Activated CD4-positive, alpha-beta T cell treated with anti-CD3 and anti-CD28 coated beads, Interleukin-2, amount 50 U/mL, for 16 hours (primary cell): ENCODE measurements at regions not wholly inside any gene's neighbourhood (a gene's known extent, or its start where the extent isn't known, plus 50 kb on each side); places are given as distances from the start of the nearest gene placed in this dataset.
"Not testable (repeated sequence)": the region's sequence is repeated elsewhere in the genome, so short reads cannot be mapped to it uniquely, and the experiment has no call there.

ENCODE experiments used
- DNase-seq: peaks from one replicate; pipeline ENCODE4 v3.0.0-alpha.2; 2020

DNA sequence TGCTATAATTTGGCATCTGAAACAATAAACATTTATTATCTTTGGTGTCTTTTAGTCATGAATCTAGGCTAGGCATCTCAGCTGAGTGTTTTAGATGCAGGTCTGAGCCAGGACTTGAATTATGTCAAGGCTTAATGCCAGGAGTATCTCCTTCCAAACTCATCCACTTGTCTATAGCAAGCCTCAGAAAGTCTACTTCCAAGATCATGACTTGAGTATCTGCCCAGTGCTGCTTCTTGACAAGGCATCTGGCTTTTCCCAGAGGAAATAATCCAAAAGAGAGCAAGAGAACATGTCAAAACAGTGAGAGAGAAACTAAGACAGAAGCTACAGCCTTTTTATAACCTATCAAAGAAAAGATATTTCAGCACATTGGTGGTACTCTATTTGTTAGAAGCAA, 1052.1 kb upstream of the PCDH10 start:
- DNase-seq = no peak

DNA sequence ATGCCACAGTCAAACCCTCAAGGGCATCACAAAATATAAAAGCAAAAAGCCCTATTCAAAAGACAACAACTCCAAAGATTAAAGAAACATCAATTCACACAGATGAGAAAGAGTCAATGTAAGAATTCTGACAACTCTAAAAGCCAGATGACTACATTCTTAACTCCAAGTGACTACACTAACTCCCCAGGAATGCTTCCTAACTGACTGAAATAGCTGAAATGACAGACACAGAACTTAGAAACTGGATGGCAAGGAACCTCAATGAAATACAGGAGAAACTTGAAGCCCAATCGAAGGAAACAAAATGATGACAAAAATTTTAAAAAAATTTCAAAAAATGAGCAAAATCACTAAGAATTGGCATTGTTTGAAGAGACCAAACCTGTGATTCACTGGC, 1047.6 kb upstream of the PCDH10 start:
- DNase-seq = no peak

DNA sequence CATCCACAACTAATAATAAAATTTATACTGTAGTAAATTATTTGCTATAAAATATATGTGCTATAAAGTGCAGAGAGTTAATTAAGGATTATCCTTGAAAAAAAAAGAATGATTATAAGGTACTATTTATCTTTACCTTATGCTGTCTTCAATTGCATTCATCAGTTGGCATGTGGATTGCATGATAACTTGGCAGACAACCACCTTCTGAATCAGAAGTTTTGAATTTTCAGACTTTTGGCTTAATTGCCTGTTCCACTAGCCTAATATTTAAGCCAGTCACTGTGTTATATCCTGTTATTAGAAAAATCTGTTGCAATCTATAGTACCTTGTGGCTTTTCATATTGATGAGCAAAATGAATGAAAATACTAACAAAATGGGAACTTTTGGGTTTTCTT, 1040.3 kb upstream of the PCDH10 start:
- no peak for DNase-seq

DNA sequence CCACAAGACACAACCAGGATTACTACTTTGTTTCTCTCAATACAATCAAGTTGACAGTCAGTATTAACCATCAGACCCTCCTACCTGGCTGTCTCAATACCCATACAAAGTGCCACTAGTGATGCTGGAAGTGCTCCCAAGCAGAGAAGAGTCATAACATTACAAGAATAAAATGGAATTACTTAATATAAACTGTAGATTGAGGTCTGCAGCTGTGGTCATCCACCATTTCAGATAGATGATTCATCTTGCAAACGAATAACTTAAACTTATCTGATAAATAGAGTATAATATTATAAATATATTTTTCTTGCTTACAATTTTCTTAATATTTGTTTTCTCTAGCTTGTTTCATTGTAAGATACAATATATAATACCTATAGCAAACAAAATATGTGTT, 1034.2 kb upstream of the PCDH10 start:
- no peak for DNase-seq

DNA sequence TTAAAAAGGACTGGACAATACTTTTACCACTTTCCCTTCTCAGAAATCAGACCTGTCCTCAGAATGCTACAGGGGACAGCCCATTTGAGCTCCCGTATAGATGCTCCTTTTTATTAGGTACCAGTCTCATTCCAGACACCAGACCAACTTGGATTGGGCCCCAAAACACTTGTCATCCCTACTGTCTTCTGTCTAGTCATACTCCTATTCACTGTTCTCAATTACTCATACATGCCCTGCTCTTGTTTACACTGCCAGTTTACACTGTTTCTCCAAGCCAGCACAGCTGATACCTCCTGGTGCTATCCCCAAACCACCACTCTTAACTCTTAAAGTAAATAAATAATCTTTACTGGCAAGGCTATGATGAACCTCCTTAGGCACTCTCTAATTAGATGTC, 1026.4 kb upstream of the PCDH10 start:
- not testable (repeated sequence) for DNase-seq

DNA sequence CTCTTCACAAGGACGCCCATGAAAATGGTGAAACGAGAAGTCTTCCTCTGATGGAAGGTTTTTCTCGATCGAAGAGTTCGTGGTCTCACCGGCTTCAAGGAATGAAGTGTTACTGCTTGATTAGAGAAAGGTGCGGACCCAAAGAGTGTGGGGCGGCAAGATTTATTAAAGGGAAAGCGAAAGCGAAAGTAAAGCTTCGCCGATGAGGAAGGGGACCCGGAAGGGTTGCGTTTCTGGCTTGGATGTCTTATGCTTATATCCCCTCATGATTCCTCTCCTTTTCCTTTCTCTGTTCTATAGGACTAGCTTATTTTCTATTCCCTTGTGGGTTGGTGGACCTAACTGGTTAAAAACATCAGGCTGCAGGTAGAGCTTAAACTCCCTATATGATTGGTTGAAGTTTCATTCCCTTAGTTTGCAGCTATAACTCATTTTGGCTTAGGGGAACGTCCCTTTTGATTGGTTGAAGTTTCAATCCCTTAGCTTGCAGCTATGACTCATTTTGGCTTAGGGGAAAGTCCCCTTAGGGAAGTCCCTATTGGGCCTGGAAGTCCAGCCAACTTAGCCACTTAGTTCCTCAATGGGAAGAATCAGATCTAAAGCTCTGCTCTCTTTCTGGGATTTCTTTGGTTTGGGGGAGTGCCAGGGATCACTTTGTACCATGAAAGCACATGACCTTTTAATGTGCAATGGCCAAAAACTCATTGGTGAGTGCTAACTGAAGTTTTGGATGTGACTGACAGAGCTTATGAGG, 1025.0 kb upstream of the PCDH10 start:
- peak; percentile 19 for DNase-seq

DNA sequence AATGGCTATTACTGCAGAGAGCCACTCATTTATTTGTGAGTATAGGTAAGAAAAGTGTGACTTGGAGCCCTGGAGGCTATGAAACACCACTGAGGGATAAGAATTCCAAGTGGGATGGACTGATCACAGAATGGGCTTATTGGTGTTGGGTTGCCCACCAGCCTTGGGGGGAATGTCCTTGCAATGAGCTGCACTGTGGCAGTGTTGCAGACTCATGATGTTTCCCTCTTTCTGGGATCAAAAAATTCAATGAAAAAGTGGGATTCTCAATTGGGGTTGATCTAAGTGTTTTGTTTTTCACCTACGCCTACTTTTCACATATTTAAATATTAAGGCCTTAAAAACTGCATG, 1024.5 kb upstream of the PCDH10 start:
- no peak for DNase-seq

DNA sequence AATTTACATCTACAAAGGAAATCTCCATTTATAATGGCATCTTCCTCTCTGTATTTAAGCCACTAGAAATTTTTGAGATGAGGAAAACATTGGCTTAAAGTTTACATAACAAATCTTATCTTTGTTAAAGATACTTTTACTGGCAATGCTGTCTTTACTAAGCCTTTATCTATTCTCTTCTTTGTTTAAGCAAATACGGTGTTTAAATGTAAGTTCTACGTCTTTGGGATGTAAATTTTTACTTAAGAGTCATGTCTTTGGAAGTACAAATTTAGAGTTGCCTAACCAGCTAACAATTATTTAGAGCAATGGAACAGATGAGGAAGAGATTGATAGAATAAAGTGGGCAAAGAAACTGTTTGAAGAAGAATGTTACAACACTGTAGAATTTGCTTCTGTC, 1024.0 kb upstream of the PCDH10 start:
- no peak for DNase-seq

DNA sequence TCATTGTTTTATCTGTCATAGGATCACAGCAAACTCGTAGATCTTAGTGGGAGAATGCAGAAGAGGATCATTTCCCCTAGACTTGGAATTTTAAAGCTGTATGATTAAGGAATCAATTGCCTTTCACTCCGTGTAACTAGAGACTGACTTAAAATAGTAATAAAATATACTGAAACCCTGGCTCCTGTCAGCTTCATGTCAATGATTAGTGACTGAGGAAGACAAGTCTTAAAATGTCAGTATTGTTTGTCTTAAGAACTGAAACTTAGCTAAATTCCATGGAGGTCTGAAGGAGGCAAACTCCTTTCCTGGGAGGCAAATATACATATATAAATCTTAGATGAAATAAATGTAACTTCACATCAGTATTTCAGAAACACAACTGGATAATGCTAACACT, 1016.7 kb upstream of the PCDH10 start:
- no peak for DNase-seq

DNA sequence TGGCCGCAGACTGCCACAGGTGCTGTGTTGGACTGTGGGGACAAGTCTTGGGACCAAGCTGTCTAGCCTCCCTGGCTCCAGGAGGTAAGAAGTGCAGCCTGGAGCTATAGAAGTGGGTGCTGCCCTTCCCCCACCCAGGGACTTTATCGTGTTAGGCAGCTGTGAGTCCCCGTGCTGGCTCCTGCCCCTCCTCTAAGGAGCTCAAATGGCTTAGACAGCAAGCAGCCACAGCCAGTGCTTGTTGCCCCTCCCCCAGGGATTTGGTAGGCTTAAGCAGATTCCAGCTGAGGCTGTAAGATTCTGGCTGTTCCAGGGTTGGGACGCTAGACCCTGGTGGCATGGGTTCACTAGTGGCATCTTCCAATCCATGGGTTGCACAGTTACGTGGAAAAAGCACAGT, 979.4 kb upstream of the PCDH10 start:
- DNase-seq = no peak

DNA sequence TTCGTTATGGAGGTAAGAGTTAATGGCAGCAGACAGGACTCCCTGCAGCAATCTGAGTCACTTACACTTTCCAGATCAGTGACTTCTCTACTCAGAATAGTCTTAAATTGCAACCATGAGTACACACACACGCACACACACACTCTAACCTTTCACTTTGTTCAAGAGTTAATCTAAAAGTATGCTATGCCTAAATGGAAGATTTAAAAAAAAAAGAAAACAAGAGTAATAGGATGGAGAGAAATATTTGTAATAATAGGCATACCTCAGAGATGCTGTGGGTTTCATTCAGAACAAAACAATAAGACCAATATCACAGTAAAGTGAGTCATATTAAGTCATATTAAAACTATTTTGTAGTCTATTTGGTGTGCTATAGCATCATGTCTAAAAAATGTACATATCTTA, 969.1 kb upstream of the PCDH10 start:
- DNase-seq = no peak

DNA sequence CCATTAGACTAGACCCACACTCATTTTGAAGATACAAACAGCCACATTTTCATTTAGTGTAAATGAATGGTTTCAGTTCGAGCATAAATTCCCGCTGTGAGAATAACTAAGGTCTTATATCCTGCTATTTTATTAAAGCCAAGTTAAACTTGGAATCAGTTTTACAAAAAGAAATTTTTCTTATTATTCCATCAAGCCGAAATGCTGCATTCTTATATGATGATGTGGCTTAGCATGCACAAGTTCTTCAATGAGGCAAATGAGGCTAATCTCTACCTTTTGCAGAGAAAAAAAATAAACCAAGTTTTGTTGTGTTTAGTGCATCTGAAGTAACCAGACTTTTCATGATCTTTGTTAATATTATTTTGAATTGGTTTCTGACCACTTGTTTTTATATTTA, 953.9 kb upstream of the PCDH10 start:
- no peak for DNase-seq

DNA sequence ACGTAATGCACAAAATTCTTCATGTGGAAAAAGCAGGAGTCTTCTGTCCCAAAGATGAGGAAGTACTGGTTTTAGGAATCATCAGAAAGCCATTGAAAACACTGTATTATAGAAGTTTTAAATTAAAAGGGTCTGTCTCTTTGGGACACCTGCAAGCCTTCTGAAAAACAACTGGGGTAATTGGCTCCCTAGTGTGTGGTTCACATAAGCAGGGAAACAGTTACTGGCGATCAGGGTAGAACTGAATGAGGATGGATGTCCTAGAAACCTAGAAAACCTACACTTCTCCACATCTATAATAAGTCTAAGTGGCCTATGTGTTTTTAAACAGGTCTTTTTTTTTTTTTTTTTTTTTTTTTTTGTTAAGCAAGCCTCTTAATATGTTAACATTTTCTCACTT, 945.5 kb upstream of the PCDH10 start:
- DNase-seq = no peak

DNA sequence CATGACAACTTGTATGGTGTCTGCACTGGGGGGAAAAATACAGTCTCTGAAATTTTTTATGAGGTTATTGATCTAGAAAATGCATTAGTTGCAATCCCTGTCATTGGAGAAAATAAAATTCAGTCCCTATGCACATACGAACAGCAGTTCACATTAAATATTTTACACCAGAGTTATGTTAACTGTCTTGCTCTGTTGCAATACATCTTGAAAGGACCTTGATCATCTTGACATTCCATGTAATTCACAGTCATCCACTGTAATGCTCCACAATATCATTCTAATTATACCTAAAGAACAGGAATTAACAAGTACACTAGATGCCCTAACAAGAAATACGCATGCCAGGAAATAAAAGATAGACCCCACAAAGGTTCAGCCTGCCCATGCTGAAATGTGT, 934.6 kb upstream of the PCDH10 start:
- no peak for DNase-seq

DNA sequence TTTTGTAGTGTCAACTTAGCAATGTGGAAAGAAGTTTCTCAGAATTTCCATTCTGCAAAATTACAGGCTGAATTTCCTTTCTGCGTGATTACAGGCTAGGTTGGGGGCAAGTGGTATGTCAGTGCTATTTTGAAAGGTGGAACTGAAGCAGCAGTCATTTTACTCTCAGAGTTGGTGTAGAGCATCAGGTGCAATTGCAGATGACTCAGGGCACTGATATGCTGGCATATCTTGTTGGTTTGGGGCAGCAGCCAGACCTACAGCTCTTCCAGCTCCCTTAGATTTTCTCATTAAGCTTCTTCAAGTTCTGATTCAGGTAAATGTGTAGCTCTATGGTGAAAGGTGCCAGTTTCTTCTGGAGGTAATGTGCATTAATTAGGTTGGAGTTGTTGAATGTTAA, 930.7 kb upstream of the PCDH10 start:
- no peak for DNase-seq

DNA sequence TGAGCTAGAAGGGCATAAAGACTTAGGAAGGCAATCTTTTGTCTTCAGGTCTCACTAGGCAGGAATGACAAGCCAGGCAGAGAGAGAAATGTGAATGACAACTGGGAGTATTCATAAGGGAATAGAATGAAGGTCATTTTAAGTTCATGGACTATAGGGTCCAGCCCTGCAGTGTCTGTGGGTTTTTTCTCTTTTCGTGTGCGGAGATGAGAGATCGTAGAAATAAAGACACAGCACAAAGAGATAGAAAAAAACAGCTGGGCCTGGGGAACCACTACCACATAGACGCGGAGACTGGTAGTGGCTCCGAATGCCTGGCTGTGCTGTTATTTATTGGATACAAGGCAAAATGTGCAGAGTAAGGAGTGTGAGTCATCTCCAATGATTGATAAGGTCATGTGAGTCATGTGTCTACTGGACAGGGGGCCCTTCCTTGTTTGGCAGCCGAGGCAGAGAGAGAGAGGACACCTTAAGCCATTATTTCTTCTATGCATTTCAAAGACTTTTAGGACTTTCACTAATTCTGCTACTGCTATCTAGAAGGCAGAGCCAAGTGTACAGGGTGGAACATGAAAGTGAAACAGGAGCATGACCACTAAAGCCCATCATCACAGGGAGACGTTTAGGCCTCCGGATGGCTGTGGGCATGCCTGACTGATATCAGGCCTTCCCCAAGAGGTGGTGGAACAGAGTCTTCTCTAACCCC, 921.8 kb upstream of the PCDH10 start:
- no peak for DNase-seq

DNA sequence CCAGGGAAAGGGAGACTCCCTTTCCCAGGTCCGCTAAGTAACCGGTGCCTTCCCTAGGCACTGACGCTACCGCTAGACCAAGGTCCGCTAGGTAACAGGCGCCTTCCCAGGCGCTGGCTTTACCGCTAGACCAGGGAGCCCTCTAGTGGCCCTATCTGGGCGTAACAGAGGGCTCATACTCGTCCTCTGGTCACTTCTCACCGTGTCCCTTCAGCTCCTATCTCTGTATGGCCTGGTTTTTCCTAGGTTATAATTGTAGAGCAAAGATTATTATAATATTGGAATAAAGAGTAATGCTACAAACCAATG, 921.3 kb upstream of the PCDH10 start:
- DNase-seq = peak; percentile 3

DNA sequence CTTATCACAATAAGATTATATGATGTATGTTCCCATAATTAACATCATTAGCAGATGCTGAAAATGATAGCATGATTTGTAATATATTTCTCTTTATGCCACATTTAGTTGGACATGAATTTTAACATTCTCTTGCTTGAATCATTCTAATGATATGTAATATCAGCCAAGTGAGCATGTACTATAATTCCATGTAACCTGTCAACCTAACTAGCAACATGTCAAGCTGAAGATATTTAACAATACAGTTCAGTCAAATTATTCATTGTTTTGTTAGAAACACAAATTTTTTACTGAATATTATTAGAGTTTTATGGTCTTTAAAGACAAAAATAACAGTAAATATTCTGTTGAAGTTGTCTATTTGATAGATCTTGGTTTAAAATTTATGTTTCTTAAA, 920.4 kb upstream of the PCDH10 start:
- no peak for DNase-seq

DNA sequence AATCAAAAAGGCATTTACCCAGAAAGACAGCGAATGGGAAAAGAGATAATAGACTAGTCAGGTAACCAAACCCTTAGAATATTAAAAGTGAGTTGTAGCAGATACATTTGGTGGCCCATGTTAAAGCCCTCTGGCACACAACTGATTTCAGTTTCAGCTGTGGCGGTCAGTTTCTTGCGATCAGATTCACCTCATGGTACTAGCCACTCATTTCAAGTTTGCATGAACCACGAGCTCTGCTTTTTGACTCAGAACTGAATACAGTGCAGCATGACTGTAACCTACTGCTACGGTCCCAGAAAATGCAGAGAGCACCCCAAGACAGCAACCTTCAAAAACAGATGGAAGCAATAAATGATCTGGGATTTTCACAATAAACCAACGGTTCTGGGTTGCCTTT, 919.1 kb upstream of the PCDH10 start:
- DNase-seq = no peak

DNA sequence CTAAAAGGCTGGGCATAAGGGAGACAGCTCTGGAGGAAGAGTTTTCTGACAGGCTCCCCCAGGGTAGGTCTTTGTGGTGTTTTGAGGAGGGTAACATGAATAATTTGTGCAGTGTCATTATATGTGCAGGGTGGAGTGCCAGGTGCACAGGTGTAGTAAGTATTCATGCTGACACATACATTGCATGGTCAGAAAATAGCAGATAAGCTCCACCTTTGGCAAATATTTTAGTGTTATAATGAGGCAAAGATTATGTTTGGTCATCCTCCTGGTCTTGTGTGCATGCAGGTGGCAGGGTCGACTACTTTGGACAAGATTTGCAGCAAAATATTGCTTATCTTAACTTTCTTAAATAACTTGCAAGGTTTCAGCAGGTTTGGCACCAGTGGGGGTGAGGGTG, 910.4 kb upstream of the PCDH10 start:
- no peak for DNase-seq

DNA sequence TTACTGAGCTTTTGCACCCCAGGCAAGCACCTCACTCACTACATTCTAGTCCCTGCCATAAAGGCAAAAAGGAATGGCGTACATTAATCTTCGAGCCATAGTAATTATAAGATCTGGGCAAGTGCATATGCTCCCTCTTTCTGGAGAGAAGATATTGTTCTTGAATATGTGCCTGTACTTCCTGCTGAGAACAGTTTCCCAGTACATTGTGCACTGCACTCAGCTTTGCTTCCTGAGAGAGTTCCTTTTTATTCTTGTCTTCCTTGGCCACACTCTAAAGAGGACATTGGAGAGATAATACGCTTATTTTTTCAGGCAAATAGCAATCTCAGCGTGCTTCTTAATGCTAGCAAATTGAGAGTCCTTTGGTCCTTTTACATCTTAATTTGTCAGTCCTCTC, 909.0 kb upstream of the PCDH10 start:
- no peak for DNase-seq

DNA sequence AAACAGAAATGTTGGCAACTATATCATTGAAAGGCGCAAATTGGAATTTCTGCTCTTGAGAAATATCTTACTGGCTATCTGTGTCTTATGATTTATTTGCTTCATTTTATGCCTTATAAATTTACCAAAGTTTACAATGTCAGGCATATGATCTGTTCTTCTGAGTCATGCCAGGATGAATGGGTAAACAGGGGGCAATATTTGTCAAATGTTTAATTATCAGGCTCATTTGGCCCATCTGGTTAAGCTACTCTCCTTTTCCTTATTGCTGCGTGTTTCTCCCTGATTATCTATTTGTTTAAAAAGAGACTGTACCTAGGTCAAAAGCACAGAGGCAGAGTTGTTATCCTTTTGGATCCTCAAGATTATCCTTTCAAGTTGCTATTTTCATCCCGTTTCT, 903.8 kb upstream of the PCDH10 start:
- DNase-seq = no peak

DNA sequence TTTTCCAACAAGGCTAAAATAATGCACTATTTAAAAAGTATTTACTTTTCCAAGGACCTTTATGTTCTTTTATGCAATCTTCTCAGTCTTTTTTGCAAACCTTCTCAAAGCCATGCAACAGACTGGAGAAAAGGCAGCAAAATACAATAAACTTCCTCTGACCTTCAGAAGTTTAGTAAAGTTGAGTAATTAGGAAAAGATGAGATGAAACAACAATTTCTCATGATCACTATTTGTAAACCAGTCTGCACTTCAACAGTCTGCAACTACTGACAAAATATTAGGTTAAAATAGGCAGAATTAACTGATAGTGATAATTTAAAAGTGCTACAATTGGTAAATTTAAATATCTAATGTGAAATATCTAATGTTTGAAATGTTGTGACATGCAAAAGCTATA, 884.9 kb upstream of the PCDH10 start:
- DNase-seq = no peak

DNA sequence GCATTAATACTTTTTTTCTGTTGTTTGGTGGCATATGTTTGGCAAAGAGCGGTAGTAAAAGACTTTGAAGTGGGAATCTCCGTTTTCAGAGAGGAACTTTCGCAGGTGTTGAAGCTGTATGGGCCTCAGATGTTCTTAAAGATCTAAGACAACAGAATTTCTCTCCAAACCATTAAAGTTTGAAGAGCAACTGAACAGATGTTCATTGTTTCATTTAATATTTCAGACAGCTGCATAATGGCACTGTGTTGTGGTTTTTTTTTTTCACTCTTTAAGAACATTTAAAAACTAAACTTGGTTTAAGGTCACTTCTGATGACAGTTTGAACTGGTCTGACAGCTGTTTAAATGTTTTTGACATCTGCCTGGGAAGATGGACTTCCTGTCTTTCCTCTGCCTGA, 882.7 kb upstream of the PCDH10 start:
- DNase-seq = no peak

DNA sequence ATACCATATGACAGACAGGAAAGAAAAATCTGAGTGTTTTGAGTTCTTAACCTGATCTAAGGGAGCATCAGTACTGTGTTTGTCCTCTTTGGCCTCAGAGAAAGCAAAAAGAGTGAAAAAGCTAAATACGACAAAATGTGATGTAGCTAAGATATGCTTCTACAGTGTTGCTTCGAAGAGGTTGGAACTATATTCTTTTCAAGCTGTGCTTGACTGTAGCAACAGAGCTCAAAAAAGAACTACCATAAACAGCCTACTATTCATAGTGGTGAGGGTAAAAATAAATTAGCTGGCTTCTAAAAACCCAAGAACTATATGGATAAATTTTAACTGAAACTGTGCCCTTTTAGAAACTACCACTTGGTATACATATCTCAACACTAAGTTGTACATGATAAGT, 881.8 kb upstream of the PCDH10 start:
- DNase-seq = no peak
